NCI-H128 (cell line): ENCODE measurements at regions not wholly inside any gene's neighbourhood (a gene's known extent, or its start where the extent isn't known, plus 50 kb on each side); places are given as distances from the start of the nearest gene placed in this dataset.
"Not testable (repeated sequence)": the region's sequence is repeated elsewhere in the genome, so short reads cannot be mapped to it uniquely, and the experiment has no call there.

Experiments
- DNase-seq: peaks from one replicate; lab custom pipeline; 2025; ENCODE audit not compliant: unreplicated experiment; lab: John Stamatoyannopoulos, UW

DNA sequence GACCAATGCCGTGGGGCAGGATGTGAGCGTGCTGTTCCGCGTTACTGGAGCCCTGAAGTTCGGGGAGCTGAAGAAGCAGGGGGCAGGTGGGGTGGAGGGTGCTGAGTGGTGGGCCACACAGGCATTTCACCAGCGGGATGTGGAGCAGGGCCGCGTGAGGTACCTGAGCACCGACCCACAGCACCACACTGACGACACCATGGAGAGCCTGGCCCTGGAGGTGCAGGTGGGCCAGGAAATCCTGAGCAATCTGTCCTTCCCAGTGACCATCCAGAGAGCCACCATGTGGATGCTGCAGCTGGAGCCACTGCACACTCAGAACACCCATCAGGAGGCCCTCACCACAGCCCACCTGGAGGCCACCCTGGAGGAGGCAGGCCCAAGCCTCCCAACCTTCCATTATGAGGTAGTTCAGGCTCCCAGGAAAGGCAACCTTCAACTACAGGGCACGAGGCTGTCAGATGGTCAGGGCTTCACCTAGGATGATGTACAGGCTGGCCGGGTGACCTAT lies 179.6 kb downstream of the TBC1D2B start:
- DNase-seq, result no peak

DNA sequence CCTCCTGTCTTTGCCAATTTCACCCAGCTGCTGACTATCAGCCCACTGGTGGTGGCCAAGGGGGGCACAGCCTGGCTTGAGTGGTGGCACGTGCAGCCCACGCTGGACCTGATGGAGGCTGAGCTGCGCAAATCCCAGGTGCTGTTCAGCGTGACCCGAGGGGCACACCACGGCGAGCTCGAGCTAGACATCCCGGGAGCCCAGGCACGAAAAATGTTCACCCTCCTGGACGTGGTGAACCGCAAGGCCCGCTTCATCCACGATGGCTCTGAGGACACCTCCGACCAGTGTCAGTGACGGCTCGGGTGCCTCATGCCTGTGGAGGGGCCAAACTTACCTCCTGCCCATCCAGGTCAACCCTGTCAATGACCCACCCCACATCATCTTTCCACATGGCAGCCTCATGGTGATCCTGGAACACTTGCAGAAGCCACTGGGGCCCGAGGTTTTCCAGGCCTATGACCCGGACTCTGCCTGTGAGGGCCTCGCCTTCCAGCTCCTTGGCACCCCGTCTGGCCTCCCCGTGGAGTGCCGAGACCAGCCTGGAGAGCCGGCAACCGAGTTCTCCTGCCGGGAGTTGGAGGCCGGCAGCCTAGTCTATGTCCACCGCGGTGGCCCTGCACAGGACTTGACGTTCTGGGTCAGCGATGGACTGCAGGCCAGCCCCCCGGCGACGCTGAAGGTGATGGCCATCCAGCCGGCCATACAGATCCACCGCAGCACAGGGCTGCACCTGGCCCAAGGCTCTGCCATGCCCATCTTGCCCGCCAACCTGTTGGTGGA lies 180.2 kb downstream of the TBC1D2B start:
- DNase-seq, result not testable (repeated sequence)

DNA sequence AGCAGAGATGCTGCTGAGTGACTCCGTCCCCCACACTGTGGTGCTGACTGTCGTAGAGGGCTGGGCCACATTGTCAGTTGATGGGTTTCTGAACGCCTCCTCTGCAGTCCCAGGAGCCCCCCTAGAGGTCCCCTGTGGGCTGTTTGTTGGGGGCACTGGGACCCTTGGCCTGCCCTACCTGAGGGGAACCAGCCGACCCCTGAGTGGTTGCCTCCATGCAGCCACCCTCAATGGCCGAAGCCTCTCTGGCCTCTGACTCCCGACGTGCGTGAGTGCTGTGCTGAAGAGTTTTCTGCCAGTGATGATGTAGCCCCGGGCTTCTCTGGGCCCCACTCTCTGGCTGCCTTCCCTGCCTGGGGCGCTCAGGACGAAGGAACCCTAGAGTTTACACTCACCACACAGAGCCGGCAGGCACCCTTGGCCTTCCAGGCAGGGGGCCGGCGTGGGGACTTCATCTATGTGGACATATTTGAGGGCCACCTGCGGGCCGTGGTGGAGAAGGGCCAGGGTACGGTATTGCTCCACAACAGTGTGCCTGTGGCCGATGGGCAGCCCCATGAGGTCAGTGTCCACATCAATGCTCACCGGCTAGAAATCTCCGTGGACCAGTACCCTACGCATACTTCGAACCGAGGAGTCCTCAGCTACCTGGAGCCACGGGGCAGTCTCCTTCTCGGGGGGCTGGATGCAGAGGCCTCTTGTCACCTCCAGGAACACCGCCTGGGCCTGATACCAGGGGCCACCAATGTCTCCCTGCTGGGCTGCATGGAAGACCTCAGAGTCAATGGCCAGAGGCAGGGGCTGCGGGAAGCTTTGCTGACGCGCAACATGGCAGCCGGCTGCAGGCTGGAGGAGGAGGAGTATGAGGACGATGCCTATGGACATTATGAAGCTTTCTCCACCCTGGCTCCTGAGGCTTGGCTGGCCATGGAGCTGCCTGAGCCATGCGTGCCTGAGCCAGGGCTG lies 181.1 kb downstream of the TBC1D2B start:
- not testable (repeated sequence) for DNase-seq

DNA sequence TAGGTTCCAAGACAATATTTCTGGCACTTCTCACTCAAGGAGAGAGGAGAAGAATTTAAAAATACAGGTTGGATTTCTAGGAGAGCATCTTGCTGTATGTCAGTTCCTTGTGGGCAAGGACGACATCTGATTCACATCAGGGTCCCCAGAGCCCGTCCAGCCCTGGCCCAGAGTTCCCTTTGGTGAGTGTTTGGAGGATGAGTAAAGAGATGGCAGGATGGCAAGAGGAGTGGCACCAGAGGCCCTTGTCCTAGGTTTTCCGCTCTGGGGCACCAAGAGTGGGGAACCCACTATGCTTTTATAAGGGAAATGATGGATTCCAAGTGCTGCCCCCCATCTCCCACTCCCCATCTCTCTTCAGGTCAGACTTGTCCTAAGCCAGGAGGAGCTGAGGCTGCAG lies 181.8 kb downstream of the TBC1D2B start:
- DNase-seq, result no peak

DNA sequence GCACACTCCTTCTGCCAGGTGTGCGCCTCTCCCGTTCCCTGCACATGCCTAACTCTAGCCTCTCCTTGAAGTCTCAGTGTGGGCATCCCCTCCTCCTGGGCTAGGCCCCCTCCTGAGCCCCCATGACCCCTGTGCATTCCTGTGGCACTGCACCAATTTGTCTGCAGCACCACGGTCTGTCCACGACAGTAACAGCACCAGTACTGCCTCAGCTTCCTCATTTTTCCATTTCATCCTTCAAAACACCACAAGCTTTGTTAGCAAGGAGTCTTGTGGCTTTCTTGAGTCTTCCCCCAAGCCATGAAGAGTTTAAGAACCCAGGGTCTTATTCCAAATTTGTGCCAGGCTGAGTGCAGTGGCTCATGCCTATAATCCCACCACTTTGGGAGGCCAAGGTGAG lies 182.4 kb downstream of the TBC1D2B start:
- DNase-seq, result not testable (repeated sequence)

DNA sequence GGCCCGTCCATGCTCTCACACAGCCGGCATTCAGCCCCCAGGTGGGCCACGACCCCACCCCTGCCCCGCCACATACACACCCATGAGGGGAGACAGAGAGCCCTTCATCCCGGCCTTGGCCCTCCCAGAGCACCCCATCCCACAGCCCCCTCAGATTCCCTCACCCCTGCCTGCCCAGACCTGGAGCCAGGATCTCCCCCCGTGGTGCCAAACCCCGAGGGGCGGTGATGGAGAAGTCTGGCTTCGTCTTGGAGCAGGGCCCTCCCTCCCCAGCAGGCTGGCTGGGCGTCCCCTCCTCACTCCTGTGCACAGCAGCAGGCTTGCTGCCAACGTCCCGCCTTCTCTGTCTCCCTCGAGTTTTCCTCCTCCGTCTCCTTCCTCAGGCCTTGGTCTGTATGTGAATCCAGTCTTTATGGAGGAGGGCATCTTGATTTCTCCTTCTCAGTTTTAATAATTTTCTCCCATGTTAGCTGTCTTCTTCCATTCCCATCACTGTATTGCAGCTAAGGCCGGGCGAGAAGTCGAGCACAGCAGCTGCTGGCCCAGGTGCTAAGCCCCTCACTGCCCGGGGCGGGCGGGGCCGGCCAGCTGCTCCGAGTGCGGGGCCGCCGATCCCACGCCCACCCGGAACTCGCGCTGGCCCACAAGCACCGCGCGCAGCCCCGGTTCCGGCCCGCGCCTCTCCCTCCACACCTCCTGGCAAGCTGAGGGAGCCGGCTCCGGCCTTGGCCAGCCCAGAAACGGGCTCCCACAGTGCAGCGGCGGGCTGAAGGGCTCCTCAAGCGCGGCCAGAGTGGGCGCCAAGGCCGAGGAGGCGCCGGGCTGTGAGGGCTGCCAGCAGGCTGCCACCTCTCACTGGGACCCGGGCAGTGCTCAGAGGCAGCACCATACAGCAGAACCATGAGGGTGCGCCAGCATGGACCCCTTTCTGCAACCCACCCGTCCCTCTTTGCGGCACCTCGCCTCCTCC lies 183.6 kb downstream of the TBC1D2B start:
- not testable (repeated sequence) for DNase-seq

DNA sequence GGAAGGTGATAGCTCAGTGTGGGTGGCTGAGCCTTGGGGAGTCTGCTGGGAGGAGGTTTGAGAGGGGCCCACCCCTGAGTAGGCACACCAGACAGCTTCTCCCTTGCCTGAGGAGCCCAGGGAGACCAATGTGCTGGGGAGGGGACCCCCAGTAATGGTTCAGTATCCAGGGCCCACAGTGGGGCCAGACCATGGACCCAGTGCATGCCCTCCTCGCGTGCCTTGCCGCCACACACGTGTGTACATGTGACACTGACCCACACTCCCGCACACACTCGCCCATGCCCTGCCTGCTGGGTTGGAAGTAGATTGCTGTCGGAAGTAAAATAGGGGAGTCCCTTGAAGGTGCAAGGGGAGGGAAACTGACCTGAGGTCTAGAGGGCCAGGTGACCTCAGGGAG lies 184.3 kb downstream of the TBC1D2B start:
- not testable (repeated sequence) for DNase-seq

DNA sequence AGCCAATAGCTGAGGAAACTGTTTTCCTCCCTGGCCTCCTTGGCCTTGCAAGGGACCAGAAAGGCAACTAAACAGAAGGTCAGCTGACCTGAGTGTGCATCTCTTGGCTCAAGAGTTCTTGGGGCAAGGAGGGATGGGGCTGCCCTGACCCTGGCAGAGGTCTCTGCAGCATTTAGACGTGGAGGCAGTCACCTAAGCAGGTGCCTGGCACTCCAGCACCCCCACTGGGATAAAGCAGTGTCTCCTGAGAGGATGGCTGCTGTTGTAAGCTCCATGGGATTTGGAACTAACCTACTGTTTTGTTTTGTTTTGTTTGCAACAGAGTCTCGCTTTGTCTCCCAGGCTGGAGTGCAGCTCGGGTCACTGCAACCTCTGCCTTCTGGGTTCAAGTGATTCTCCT lies 185.2 kb downstream of the TBC1D2B start:
- DNase-seq, result no peak

DNA sequence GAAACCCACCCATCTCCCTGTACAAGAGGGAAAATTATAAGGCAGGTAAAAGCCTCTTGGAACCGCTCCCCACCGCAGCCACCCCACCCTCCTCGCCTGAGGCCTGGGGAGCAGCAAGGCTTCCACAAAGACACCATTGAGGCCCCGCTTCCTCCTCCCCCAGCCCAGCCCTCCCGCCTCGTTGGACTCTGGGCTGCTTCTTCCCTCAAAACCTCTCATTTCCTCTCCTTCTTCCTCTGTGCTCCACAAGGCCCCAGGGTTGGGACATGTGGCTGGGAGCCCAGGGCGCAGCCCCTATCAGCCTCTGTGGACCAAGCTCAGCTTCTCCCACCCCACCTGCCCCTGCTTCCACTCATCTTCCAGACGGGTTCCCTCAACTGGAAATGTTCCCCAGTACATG lies 185.6 kb downstream of the TBC1D2B start:
- DNase-seq, result not testable (repeated sequence)

DNA sequence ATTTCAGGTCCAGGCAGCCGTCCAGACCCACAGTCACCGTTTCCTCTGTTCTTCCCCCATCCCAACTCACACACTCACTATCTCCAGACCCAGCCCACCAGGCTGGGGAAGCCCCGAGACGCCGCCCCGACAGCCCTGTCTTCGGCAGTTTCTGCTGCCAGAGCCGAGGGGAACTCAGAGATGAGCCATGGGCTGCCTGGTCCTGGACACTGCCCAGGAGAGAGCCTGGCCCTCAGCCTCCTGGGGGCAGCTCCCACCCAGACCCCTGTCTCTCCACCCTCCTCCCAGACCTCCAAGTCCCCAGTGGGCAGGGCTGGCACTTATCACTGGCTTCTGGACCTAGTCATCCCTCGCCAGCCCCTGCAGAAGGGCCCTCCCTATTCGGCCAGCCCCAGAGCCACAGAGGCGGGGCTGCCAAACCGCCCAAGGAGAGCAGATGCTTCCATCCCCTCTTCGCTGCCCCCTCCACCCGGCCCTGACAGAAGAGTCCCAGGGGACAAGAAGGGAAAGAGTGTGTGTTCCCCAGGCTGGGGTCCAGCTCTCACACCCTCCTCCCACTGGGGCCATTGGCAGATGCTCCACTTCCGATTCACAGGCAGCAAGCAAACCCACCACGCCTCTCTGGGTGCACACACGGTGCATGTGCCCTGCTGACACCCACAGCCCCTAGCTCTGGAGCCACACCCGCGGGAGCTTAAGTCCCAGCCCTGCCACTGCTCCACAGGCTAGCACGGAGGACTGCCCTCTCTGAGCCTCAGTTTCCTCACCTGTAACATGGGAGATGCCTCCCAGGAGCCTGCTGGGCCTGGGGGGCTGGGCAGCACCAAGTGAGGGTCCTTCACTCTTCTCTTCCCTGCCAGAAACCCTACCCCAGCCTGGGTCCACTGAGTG lies 186.4 kb downstream of the TBC1D2B start:
- not testable (repeated sequence) for DNase-seq

DNA sequence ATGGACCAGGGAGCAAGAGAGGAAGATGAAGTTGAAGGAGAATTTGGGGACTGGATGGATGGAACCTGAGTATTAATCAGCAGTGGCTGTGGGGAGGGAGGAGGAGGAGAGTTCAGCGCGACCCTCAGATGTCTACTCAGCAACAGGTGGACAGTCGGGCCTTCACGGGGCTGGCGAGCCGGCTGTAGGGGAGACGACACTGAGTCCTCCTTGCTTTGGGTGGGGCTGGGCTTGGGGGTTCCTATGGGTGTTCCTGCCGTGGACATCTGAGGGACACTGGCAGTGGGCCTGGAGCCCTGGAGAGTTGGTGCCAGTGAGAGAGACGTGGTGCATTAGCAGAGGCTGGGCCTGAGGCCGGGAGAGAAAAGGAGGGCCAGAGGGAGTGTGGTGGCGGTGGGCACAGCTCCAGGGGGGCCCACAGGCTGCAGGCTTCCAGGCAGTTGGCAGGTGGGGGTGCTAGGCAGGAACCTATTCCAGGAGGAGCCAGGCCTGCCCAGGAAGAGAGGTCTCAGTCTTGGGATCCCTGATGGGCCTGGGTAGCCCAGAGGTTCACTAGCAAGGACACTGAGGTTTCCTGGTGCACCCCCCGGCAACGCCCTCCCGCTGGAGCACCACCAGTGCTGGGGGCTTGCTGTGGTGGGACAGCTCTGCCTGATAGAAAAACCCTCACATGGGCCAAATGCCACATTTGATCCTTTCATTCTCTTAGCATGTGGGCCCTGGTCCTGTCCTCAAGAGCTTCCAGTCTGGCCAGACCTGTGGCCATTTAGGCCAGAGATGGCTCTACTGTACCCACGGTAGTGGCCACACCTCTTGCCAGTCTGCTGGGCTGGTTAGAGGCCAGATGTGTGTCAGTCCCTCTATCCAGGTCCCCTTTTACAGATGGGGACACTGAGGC lies 187.4 kb downstream of the TBC1D2B start:
- DNase-seq, result not testable (repeated sequence)

DNA sequence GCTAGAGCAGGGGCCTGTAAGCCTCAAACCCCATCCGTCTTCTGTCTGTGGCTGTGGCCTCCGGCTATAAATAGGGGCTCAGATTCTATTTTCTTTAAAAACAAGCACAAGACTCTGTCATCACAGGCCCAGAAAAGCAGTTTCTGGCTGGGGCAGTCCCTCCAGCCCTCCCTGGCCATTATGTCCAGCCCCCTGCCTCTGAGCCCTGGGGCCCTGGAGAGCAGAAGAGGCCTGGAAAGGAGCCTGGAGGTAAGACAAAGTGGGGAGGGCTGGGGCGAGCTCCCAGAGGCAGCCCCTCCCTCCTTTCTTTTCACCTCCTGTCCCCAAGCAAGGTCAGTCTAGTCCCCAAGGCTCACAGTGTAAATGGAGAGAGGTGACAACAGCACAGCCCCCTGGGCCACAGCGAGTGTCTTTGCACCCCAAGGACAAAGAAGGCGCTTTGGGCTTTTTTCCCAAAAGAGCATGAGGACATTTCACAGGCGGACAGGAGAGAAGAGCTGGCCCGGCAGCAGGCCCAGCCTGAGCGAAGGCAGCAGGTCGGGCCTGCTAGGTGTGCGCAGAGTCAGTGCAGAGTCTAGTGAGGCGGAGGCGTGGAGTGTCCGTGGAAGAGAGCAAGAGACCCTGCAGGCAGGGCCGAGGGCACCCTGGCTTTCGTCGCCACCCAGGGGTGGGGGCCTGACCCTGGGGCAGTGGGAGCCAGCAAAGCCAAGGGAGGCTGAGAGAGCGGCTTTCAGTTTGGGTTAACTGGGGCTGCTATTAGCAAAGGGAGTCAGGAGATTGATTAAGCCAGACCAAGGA lies 188.3 kb downstream of the TBC1D2B start:
- DNase-seq, result no peak

DNA sequence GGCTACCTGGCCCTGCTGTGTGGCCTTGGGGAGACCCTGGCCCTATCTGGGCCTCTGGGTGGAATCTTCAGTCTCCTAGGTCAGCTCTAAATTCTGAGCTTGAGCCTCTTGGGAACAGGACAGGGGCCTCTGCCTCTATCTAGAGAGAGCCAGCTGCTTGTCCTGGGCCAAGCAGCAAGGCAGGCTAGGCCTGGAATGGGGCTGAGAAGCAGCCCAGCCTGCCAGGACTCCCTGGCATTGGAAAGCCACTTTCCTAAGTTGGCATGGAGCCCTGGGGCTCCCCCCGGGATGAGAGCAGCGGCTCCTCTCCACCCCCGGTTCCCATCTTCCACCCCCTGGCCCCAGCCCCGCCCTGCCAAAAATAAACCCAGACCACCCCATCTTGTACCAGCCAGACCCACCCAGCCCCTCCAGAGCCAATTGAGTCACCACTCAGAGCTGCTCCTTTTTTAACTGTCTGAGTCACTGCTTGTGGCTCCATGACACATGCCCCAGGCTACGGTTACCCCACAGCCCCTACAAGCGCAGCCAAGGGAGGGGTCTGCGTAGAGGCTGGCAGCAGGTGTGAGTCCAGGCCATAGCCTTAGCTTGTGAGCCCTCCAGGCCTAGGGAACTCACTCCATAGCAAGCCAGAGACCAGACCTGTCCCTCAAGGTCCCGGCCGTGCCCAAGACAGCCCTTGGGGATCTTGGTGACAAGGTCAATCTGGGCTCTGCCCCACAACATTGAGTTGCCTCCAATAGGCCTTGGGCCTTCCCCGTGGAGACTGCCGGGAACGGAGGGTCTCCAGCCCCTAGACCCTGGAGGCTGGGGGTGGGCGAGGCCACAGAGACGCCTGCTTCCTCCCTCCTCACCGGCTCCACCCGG lies 189.7 kb downstream of the TBC1D2B start:
- not testable (repeated sequence) for DNase-seq

DNA sequence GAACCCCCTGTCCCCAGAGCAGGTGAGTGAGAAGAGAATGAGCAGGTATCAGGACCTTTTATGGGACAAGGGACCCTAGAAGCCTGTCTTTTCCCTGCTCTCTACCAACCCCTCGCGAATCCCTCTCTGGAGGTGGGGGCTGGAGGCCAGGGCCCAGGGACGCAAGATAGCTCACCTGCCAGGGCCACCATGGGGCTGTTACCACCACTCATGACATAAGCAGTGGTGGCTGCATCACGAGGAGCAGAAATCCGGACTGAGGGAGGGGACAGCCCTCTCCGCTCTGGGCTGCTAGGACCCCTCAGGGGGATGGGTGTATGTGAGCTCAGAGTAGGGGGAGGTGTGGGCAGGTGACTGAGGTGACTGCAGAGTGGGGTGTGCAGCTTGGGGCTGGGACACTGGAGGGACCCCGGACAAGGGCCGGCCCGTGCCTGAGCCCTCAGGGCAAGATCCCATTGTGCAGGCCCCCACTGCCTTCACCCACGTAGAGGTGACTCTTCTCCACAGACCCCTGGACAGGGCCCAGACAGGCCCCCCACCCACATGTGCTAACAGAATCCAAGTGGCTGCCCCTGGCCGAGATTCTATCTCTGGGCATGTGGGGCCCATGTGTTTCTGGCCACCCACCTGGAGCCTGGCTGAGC lies 190.6 kb downstream of the TBC1D2B start:
- DNase-seq, result no peak

DNA sequence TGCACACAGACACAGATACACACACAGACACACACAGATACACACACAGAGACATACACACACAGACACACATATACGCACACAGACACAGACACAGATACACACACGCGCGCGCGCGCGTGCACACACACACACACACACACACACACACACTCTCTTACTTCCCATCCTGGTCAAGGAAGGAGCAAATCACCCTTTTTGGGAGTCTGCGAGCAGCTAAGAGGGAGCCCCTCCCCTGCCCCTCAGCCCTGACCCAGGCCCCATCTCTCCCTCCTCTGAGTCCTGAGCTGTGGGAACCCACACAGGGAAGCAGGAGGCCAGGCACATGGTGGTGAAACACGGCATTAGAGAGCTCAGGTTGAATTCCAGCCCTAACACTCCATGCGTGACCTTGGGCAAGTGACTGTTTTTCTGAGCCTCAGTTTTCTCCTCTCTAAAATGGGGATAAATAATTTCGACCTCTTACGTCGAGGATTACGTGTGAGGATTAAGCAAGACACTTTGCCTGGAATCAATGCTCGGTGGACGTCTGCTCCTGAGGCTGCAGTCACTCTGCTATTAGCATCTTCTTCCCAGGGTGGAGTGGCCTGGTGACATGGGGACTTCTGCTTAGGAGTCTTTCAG lies 191.5 kb downstream of the TBC1D2B start:
- DNase-seq, result not testable (repeated sequence)

DNA sequence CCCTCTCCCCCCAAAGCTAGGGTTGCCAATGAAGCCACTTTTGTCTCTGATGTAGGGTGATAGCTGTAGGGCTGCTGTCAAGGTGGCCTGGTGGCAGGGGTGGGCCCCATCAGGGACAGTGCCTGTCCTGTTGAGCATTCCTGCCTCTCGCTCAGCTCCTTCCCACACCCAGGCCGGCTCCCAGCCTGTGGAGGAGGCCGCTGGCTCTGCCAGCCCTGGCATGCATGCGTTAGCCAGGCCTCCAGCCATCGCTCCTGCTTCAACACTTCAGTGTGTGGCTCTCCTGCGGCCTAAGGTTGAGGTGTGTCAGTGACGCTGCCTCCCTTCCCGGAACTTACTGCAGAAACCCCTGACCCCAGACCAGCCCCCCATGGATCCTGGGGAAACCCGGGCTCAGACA lies 194.5 kb downstream of the TBC1D2B start:
- not testable (repeated sequence) for DNase-seq
